ENCODE measurements at regions not wholly inside any gene's neighbourhood (a gene's known extent, or its start where the extent isn't known, plus 50 kb on each side); places are given as distances from the start of the nearest gene placed in this dataset.
"Not testable (repeated sequence)": the region's sequence is repeated elsewhere in the genome, so short reads cannot be mapped to it uniquely, and the experiment has no call there.

DNA sequence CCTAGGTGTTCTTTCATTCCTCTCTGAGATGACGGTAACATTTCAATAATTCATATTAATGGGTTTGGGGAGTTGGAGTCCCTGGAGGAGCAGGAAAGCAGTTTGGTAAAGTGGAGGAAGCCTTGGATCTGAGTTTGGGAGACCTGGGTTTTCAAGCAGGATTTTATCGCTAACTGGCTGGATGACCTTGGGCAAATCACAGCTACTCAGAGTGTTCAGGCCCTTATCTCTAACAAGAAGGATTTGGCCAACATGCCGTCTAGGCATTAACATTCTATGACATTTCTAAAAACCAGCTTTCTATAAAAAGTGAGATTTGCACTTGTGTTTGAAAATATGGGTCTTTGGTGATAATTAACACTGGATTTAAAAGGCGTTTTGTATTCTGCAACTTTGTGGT is 59.7 kb upstream of the MEX3C start:
- TF ChIP-seq EZH2phosphoT487 (IDR thresholded peaks at IDR 0.05; ENCODE audit: borderline replicate concordance, low read length) (no peak), CTCF (IDR thresholded peaks at IDR 0.05; ENCODE audit: low read depth, low read length, poor library complexity, severe bottlenecking) (no peak)
- Histone ChIP-seq H3F3A (ENCODE audit: control insufficient read depth, insufficient read depth) (no peaks in the 10 kb centered on the region), H3K36me3 (ENCODE audit: control insufficient read depth, low read length) (no peaks in the 10 kb centered on the region)

DNA sequence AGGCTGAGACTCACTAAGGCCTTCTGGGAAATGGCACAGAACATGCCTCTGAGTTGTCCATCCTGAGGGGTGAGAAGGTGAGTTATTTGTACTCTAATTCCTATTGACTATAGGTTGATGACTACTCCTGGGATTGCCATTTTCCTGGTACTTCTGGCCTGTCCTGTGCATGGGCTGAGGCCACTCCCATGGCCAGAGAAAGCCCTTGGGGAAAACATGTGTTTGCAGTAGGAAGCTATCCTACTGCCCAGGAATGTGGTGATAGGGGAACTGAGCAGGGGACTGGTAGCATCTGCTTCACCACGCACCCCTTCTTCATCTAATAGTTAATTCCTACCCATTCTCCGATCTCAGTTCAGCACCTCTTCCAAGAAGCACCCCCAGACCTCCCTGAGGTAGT is 62.6 kb upstream of the MEX3C start:
- Histone ChIP-seq H3K27me3 (ENCODE audit: control insufficient read depth, low read length) (no peaks in the 10 kb centered on the region), H3K4me3 (ENCODE audit: low read length) (no peak overlapping the region), H3K4me2 (ENCODE audit: low read length) (no peak overlapping the region), H3K27ac (ENCODE audit: low read depth, low read length) (no peak overlapping the region), H3K36me3 (ENCODE audit: control insufficient read depth, low read length) (no peaks in the 10 kb centered on the region), H4K20me1 (ENCODE audit: control insufficient read depth, insufficient read depth, low read depth, low read length) (no peaks in the 10 kb centered on the region), H3K9me2 (replicated peaks; ENCODE audit: control insufficient read depth, low read length) (no peaks in the 10 kb centered on the region), H3F3A (ENCODE audit: control insufficient read depth, insufficient read depth) (no peaks in the 10 kb centered on the region), H3K4me1 (ENCODE audit: control insufficient read depth, low read length) (no peaks in the 10 kb centered on the region), H3K9me3 (ENCODE audit: control insufficient read depth, insufficient read depth, low read length) (no peaks in the 10 kb centered on the region), H3K79me2 (ENCODE audit: control insufficient read depth, low read length) (no peaks in the 10 kb centered on the region)
- no peak for TF ChIP-seq CTCF (IDR thresholded peaks at IDR 0.05; ENCODE audit: low read depth, low read length, poor library complexity, severe bottlenecking)

More for the DNA sequence above, 59.7 kb upstream of the MEX3C start:
- Histone ChIP-seq H3K9me2 (replicated peaks; ENCODE audit: control insufficient read depth, low read length) (no peaks in the 10 kb centered on the region), H3K27me3 (ENCODE audit: control insufficient read depth, low read length) (no peaks in the 10 kb centered on the region), H3K9me3 (ENCODE audit: control insufficient read depth, insufficient read depth, low read length) (no peaks in the 10 kb centered on the region), H3K4me3 (ENCODE audit: low read length) (no peak overlapping the region), H3K27ac (ENCODE audit: low read depth, low read length) (no peak overlapping the region), H3K4me2 (ENCODE audit: low read length) (no peak overlapping the region), H3K4me1 (ENCODE audit: control insufficient read depth, low read length) (no peaks in the 10 kb centered on the region; the same call in 1 of the 2 replicates), H4K20me1 (ENCODE audit: control insufficient read depth, insufficient read depth, low read depth, low read length) (no peaks in the 10 kb centered on the region), H3K79me2 (ENCODE audit: control insufficient read depth, low read length) (no peaks in the 10 kb centered on the region)

- H3K36me3 ChIP-seq (ENCODE audit: control insufficient read depth, low read length); H3K79me2 ChIP-seq (ENCODE audit: control insufficient read depth, low read length); H3F3A ChIP-seq (ENCODE audit: control insufficient read depth, insufficient read depth); H3K4me1 ChIP-seq (ENCODE audit: control insufficient read depth, low read length); H3K4me3 ChIP-seq (ENCODE audit: low read length); H3K4me2 ChIP-seq (ENCODE audit: low read length); H3K9me3 ChIP-seq (ENCODE audit: control insufficient read depth, insufficient read depth, low read length); H3K27me3 ChIP-seq (ENCODE audit: control insufficient read depth, low read length); H3K27ac ChIP-seq (ENCODE audit: low read depth, low read length); H4K20me1 ChIP-seq (ENCODE audit: control insufficient read depth, insufficient read depth, low read depth, low read length); H3K9me2 ChIP-seq (replicated peaks; ENCODE audit: control insufficient read depth, low read length): not testable (repeated sequence)
These were observed 68.6 kb upstream of the MEX3C start for GRCh38 chr18:51266077-51266476.

DNA sequence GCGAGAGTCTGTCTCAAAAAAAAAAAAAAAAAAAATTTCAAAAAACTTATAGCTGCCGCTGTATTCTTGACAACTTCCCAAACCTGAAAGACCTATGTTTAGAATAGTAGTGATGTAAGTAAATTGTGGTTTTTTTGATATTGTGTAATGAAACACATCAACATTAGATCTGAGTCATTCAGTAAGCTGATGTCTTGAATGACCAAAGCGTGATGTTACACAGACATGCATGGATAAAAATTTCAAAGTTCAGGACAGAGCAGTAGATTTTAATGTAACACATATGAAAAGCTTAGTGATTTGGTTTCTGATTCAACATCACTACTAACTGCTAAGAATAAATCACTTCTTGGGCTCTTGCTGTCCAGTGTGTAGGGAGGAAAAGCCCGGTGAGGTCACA is 69.3 kb upstream of the MEX3C start:
- Histone ChIP-seq H3K79me2 (ENCODE audit: control insufficient read depth, low read length) (no peaks in the 10 kb centered on the region), H3K9me3 (ENCODE audit: control insufficient read depth, insufficient read depth, low read length) (no peaks in the 10 kb centered on the region), H3K4me3 (ENCODE audit: low read length) (no peak overlapping the region)

More for the DNA sequence above, 69.3 kb upstream of the MEX3C start:
- Histone ChIP-seq H3K4me2 (ENCODE audit: low read length) (no peak overlapping the region), H3K36me3 (ENCODE audit: control insufficient read depth, low read length) (no peaks in the 10 kb centered on the region), H3K27me3 (ENCODE audit: control insufficient read depth, low read length) (no peaks in the 10 kb centered on the region), H4K20me1 (ENCODE audit: control insufficient read depth, insufficient read depth, low read depth, low read length) (no peaks in the 10 kb centered on the region), H3K4me1 (ENCODE audit: control insufficient read depth, low read length) (no peaks in the 10 kb centered on the region), H3K9me2 (replicated peaks; ENCODE audit: control insufficient read depth, low read length) (no peaks in the 10 kb centered on the region), H3F3A (ENCODE audit: control insufficient read depth, insufficient read depth) (no peaks in the 10 kb centered on the region), H3K27ac (ENCODE audit: low read depth, low read length) (no peak overlapping the region)
- TF ChIP-seq CTCF (IDR thresholded peaks at IDR 0.05; ENCODE audit: low read depth, low read length, poor library complexity, severe bottlenecking) = no peak
- no peak for TF ChIP-seq EZH2phosphoT487 (IDR thresholded peaks at IDR 0.05; ENCODE audit: borderline replicate concordance, low read length)

Data from DOHH2 (cell line).